GM23338 (cell line): ENCODE measurements at regions not wholly inside any gene's neighbourhood (a gene's known extent, or its start where the extent isn't known, plus 50 kb on each side); places are given as distances from the start of the nearest gene placed in this dataset.
A peak's percentile ranks its signal among the peaks of the same experiment; 100 is the strongest.

Source experiments
- ATAC-seq: fragments of 200-7000 bp; cut with Tn5 transposase; 3 replicates; pipeline ENCODE4 v1.9.1; 2020
- DNase-seq: peaks from one replicate; pipeline ENCODE4 v3.0.0-alpha.2; 2015; ENCODE audit warnings: low spot score
- H2AFZ ChIP-seq: fragments of 200-600 bp; sonication (generic); 2 replicates; pipeline ENCODE4 v1.8.0; 2016; ENCODE audit warnings: antibody characterized with exemption, mild to moderate bottlenecking, moderate library complexity
- H3F3A ChIP-seq: fragments of 200-600 bp; sonication (generic); replicated peaks from 2 replicates; pipeline ENCODE4 v1.8.0; 2017; ENCODE audit warnings: antibody characterized with exemption, mixed run types, low read depth
- H3K27ac ChIP-seq: fragments of 200-600 bp; sonication (generic); 2 replicates; pipeline ENCODE4 v1.6.1; 2016; ENCODE audit warnings: low read depth
- H3K27me3 ChIP-seq: fragments of 200-600 bp; sonication (generic); 2 replicates; pipeline ENCODE4 v1.8.0; 2016; ENCODE audit warnings: mild to moderate bottlenecking, mixed run types, moderate library complexity; ENCODE audit not compliant: insufficient read depth
- H3K36me3 ChIP-seq: fragments of 200-600 bp; sonication (generic); 2 replicates; pipeline ENCODE4 v1.8.0; 2016; ENCODE audit warnings: mild to moderate bottlenecking; ENCODE audit not compliant: insufficient read depth
- H3K4me1 ChIP-seq: fragments of 200-600 bp; sonication (generic); 2 replicates; pipeline ENCODE4 v1.8.0; 2016; ENCODE audit warnings: mild to moderate bottlenecking, moderate library complexity; ENCODE audit not compliant: insufficient read depth
- H3K4me2 ChIP-seq: fragments of 200-600 bp; sonication (generic); 2 replicates; pipeline ENCODE4 v1.7.1; 2017; ENCODE audit warnings: mixed run types
- H3K4me3 ChIP-seq: fragments of 200-600 bp; sonication (generic); 2 replicates; pipeline ENCODE4 v1.6.1; 2016; ENCODE audit warnings: mixed run types
- H3K79me2 ChIP-seq: fragments of 200-600 bp; sonication (generic); replicated peaks from 2 replicates; pipeline ENCODE4 v1.8.0; 2017; ENCODE audit warnings: mild to moderate bottlenecking; ENCODE audit not compliant: insufficient read depth
- H3K9me2 ChIP-seq: fragments of 200-600 bp; sonication (generic); 2 replicates; pipeline ENCODE4 v1.8.0; 2017; ENCODE audit not compliant: insufficient read depth
- H4K20me1 ChIP-seq: fragments of 200-600 bp; sonication (generic); replicated peaks from 2 replicates; pipeline ENCODE4 v1.8.0; 2017; ENCODE audit warnings: mild to moderate bottlenecking; ENCODE audit not compliant: insufficient read depth
- H3K27ac Mint-ChIP-seq: 2 replicates; pipeline ENCODE4 v1.8.0; 2020; ENCODE audit warnings: inconsistent platforms, mild to moderate bottlenecking, moderate library complexity, mixed read lengths
- H3K27me3 Mint-ChIP-seq: 3 replicates; pipeline ENCODE4 v1.8.0; 2022; ENCODE audit warnings: low read depth, mild to moderate bottlenecking, moderate library complexity, mixed read lengths, inconsistent platforms; ENCODE audit not compliant: insufficient read depth, poor library complexity
- H3K36me3 Mint-ChIP-seq: 3 replicates; pipeline ENCODE4 v1.8.0; 2021; ENCODE audit warnings: low read depth, mild to moderate bottlenecking, inconsistent platforms, moderate library complexity, mixed read lengths
- H3K4me1 Mint-ChIP-seq: 3 replicates; pipeline ENCODE4 v1.8.0; 2020; ENCODE audit warnings: mild to moderate bottlenecking, inconsistent platforms, mixed read lengths
- H3K4me3 Mint-ChIP-seq: 3 replicates; pipeline ENCODE4 v1.8.0; 2021; ENCODE audit warnings: moderate library complexity, mild to moderate bottlenecking, inconsistent platforms, mixed read lengths
- H3K9me3 Mint-ChIP-seq: 3 replicates; pipeline ENCODE4 v1.8.0; 2020; ENCODE audit warnings: moderate library complexity, mild to moderate bottlenecking, inconsistent platforms, mixed read lengths
- TF ChIP-seq, protein P1 (sequence below): fragments of 250-450 bp; sonication (Bioruptor Pico); IDR thresholded peaks from 2 replicates; pipeline ENCODE4 v1.5.0; 2020; ENCODE audit warnings: mild to moderate bottlenecking, moderate library complexity
- TF ChIP-seq, protein P2 (sequence below), 2 experiments: fragments of 200-600 bp in 1 of 2; sonication (generic) in 1 of 2; conservative IDR thresholded peaks; 2 replicates each; pipeline versions ENCODE4 v1.5.1 to v1.6.1; 2016 to 2017; ENCODE audit warnings: antibody characterized with exemption in 2 of 2, low read depth in 2 of 2, mild to moderate bottlenecking in 2 of 2, moderate library complexity in 1 of 2

- Mint-ChIP-seq H3K4me3 (no peak overlapping the region), H3K36me3 (peaks cover 21% of the 10 kb centered on the region), H3K9me3 (peaks cover 28% of the 10 kb centered on the region), H3K27ac (no peak overlapping the region), H3K4me1 (no peaks in the 10 kb centered on the region), H3K27me3 (no peaks in the 10 kb centered on the region)
- Histone ChIP-seq H3K79me2 (no peaks in the 10 kb centered on the region), H4K20me1 (no peaks in the 10 kb centered on the region), H3K4me1 (no peaks in the 10 kb centered on the region), H3F3A (no peaks in the 10 kb centered on the region), H3K27me3 (no peaks in the 10 kb centered on the region), H2AFZ (no peak overlapping the region), H3K4me3 (no peak overlapping the region), H3K27ac (no peak overlapping the region), H3K36me3 (no peaks in the 10 kb centered on the region), H3K9me2 (no peaks in the 10 kb centered on the region), H3K4me2 (no peak overlapping the region)
- peak; percentile 17 for DNase-seq
- peak; percentile 52; the same call in 2 of the 3 replicates for ATAC-seq
- TF ChIP-seq, protein P1, sequence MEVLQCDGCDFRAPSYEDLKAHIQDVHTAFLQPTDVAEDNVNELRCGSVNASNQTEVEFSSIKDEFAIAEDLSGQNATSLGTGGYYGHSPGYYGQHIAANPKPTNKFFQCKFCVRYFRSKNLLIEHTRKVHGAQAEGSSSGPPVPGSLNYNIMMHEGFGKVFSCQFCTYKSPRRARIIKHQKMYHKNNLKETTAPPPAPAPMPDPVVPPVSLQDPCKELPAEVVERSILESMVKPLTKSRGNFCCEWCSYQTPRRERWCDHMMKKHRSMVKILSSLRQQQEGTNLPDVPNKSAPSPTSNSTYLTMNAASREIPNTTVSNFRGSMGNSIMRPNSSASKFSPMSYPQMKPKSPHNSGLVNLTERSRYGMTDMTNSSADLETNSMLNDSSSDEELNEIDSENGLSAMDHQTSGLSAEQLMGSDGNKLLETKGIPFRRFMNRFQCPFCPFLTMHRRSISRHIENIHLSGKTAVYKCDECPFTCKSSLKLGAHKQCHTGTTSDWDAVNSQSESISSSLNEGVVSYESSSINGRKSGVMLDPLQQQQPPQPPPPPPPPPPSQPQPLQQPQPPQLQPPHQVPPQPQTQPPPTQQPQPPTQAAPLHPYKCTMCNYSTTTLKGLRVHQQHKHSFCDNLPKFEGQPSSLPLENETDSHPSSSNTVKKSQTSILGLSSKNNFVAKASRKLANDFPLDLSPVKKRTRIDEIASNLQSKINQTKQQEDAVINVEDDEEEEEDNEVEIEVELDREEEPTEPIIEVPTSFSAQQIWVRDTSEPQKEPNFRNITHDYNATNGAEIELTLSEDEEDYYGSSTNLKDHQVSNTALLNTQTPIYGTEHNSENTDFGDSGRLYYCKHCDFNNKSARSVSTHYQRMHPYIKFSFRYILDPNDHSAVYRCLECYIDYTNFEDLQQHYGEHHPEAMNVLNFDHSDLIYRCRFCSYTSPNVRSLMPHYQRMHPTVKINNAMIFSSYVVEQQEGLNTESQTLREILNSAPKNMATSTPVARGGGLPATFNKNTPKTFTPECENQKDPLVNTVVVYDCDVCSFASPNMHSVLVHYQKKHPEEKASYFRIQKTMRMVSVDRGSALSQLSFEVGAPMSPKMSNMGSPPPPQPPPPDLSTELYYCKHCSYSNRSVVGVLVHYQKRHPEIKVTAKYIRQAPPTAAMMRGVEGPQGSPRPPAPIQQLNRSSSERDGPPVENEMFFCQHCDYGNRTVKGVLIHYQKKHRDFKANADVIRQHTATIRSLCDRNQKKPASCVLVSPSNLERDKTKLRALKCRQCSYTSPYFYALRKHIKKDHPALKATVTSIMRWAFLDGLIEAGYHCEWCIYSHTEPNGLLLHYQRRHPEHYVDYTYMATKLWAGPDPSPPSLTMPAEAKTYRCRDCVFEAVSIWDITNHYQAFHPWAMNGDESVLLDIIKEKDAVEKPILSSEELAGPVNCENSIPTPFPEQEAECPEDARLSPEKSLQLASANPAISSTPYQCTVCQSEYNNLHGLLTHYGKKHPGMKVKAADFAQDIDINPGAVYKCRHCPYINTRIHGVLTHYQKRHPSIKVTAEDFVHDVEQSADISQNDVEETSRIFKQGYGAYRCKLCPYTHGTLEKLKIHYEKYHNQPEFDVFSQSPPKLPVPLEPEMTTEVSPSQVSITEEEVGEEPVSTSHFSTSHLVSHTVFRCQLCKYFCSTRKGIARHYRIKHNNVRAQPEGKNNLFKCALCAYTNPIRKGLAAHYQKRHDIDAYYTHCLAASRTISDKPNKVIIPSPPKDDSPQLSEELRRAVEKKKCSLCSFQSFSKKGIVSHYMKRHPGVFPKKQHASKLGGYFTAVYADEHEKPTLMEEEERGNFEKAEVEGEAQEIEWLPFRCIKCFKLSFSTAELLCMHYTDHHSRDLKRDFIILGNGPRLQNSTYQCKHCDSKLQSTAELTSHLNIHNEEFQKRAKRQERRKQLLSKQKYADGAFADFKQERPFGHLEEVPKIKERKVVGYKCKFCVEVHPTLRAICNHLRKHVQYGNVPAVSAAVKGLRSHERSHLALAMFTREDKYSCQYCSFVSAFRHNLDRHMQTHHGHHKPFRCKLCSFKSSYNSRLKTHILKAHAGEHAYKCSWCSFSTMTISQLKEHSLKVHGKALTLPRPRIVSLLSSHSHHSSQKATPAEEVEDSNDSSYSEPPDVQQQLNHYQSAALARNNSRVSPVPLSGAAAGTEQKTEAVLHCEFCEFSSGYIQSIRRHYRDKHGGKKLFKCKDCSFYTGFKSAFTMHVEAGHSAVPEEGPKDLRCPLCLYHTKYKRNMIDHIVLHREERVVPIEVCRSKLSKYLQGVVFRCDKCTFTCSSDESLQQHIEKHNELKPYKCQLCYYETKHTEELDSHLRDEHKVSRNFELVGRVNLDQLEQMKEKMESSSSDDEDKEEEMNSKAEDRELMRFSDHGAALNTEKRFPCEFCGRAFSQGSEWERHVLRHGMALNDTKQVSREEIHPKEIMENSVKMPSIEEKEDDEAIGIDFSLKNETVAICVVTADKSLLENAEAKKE (CRISPR knock-in tag): no peak
- TF ChIP-seq, protein P2, sequence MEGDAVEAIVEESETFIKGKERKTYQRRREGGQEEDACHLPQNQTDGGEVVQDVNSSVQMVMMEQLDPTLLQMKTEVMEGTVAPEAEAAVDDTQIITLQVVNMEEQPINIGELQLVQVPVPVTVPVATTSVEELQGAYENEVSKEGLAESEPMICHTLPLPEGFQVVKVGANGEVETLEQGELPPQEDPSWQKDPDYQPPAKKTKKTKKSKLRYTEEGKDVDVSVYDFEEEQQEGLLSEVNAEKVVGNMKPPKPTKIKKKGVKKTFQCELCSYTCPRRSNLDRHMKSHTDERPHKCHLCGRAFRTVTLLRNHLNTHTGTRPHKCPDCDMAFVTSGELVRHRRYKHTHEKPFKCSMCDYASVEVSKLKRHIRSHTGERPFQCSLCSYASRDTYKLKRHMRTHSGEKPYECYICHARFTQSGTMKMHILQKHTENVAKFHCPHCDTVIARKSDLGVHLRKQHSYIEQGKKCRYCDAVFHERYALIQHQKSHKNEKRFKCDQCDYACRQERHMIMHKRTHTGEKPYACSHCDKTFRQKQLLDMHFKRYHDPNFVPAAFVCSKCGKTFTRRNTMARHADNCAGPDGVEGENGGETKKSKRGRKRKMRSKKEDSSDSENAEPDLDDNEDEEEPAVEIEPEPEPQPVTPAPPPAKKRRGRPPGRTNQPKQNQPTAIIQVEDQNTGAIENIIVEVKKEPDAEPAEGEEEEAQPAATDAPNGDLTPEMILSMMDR (conservative IDR thresholded peaks at IDR 0.05; ENCODE audit: low read depth in 2 of 2): peak in 1 of 2 experiments; percentile 18; a peak in 2 of 4 replicates
Observed at GRCh38 chr4:154927126-154927680, 146.1 kb downstream of the RBM46 start.

GRCh38 chr4:154928640-154929257 lies 147.7 kb downstream of the RBM46 start:
- H3K9me2 ChIP-seq: no peaks in the 10 kb centered on the region
- no peak overlapping the region for H3K4me3 ChIP-seq
- no peaks in the 10 kb centered on the region for H3K27me3 ChIP-seq
- H3K4me1 Mint-ChIP-seq: no peaks in the 10 kb centered on the region
- no peaks in the 10 kb centered on the region for H3K36me3 ChIP-seq
- no peak overlapping the region for H2AFZ ChIP-seq
- DNase-seq (peak; percentile 65), ATAC-seq (peak; percentile 61)
- H3K4me1 ChIP-seq: no peaks in the 10 kb centered on the region
- no peak overlapping the region for H3K27ac Mint-ChIP-seq
- no peaks in the 10 kb centered on the region for H4K20me1 ChIP-seq
- H3K36me3 Mint-ChIP-seq: peaks cover 10% of the 10 kb centered on the region
- no peaks in the 10 kb centered on the region for H3K27me3 Mint-ChIP-seq
- H3K79me2 ChIP-seq: no peaks in the 10 kb centered on the region
- H3K4me3 Mint-ChIP-seq: no peak overlapping the region
- no peak overlapping the region for H3K27ac ChIP-seq
- no peaks in the 10 kb centered on the region for H3F3A ChIP-seq
- H3K4me2 ChIP-seq: no peak overlapping the region
- H3K9me3 Mint-ChIP-seq: peaks cover 21% of the 10 kb centered on the region
- TF ChIP-seq, protein P2 (conservative IDR thresholded peaks at IDR 0.05; ENCODE audit: low read depth in 2 of 2): peak; percentile 86 to 93
